Vagina (tissue), 2 donors: ENCODE measurements at regions not wholly inside any gene's neighbourhood (a gene's known extent, or its start where the extent isn't known, plus 50 kb on each side); places are given as distances from the start of the nearest gene placed in this dataset.

Experiments used
- DNase-seq, 2 donors: peaks; one replicate each; pipeline ENCODE4 v3.0.0-alpha.2; 2017; ENCODE audit errors: extremely low spot score in 2 of 2
- H3K27ac ChIP-seq: fragments of 200-600 bp; sonication (generic); one replicate; pipeline ENCODE4 v1.5.1; 2019
- H3K27me3 ChIP-seq: fragments of 200-600 bp; sonication (generic); one replicate; pipeline ENCODE4 v1.5.1; 2019
- H3K36me3 ChIP-seq, 2 donors: fragments of 200-600 bp; sonication (generic); one replicate each; pipeline ENCODE4 v1.5.1; 2017 to 2019
- H3K4me1 ChIP-seq: fragments of 200-600 bp; sonication (generic); one replicate; pipeline ENCODE4 v1.5.1; 2019
- H3K4me3 ChIP-seq, 2 donors: fragments of 200-600 bp; sonication (generic); 1 replicate in 1 of 2; 2 replicates in 1 of 2; pipeline ENCODE4 v1.5.1; 2016 to 2019
- H3K9me3 ChIP-seq: fragments of 200-600 bp; sonication (generic); one replicate; pipeline ENCODE4 v1.5.1; 2019
- POLR2A ChIP-seq, 2 donors: fragments of 450-650 bp; IDR thresholded peaks; one replicate each; pipeline ENCODE4 v1.6.1; 2017; ENCODE audit warnings: antibody characterized with exemption in 2 of 2, mild to moderate bottlenecking in 2 of 2, moderate library complexity in 2 of 2
- POLR2AphosphoS5 ChIP-seq, 2 donors: sonication (generic); formaldehyde crosslinking; IDR thresholded peaks; one replicate each; pipeline ENCODE4 v1.9.0; 2017; ENCODE audit warnings: antibody characterized with exemption in 2 of 2, mild to moderate bottlenecking in 2 of 2, low read depth in 1 of 2; ENCODE audit not compliant: insufficient read depth in 1 of 2
- intact Hi-C: fragments of 100-400 bp; cut with DNase I; formaldehyde crosslinking; loops from one replicate; pipeline ENCODE4 v1.15.1; 2023
- TF ChIP-seq, protein P1 (sequence below), 3 experiments: fragments of 450-650 bp in 2 of 3; fragments of 200-600 bp in 1 of 3; sonication (generic) in 1 of 3; IDR thresholded peaks; one replicate each; pipeline ENCODE4 v1.5.1; 2017 to 2019; ENCODE audit warnings: antibody characterized with exemption in 3 of 3, mild to moderate bottlenecking in 2 of 3, moderate library complexity in 2 of 3

DNA sequence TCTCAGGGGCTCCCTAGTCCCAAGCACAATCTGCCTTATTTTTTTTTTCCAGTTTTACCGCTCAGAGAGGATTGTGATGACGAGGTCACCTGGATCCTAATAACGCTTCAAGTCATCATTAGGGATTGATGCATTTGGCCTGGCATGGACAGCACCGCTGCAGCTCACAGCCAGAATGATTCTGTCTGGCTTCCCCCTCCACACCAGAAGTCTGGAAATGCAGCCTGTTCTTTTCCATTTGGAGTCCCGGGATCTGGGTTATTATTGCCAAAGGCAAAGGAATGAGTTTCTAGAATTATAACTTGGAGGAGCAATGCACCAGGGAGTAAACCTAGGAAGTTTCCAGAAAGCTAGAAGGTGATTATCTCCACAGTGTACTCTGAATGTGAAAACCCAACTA lies 81.1 kb upstream of the TAF1B start:
- no peak for DNase-seq
- Histone ChIP-seq H3K27me3 (no peaks in the 10 kb centered on the region), H3K4me1 (peaks cover 14% of the 10 kb centered on the region), H3K9me3 (no peaks in the 10 kb centered on the region), H3K36me3 (no peaks in the 10 kb centered on the region), H3K4me3 (no peak overlapping the region), H3K27ac (no peak overlapping the region)
- no peak for TF ChIP-seq POLR2A (IDR thresholded peaks at IDR 0.05)
- TF ChIP-seq, protein P1, sequence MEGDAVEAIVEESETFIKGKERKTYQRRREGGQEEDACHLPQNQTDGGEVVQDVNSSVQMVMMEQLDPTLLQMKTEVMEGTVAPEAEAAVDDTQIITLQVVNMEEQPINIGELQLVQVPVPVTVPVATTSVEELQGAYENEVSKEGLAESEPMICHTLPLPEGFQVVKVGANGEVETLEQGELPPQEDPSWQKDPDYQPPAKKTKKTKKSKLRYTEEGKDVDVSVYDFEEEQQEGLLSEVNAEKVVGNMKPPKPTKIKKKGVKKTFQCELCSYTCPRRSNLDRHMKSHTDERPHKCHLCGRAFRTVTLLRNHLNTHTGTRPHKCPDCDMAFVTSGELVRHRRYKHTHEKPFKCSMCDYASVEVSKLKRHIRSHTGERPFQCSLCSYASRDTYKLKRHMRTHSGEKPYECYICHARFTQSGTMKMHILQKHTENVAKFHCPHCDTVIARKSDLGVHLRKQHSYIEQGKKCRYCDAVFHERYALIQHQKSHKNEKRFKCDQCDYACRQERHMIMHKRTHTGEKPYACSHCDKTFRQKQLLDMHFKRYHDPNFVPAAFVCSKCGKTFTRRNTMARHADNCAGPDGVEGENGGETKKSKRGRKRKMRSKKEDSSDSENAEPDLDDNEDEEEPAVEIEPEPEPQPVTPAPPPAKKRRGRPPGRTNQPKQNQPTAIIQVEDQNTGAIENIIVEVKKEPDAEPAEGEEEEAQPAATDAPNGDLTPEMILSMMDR (IDR thresholded peaks at IDR 0.05), result no peak
- TF ChIP-seq POLR2AphosphoS5 (IDR thresholded peaks at IDR 0.05; ENCODE audit: insufficient read depth in 1 of 2, low read depth in 1 of 2), result no peak
- intact Hi-C loops, result no loop called here

DNA sequence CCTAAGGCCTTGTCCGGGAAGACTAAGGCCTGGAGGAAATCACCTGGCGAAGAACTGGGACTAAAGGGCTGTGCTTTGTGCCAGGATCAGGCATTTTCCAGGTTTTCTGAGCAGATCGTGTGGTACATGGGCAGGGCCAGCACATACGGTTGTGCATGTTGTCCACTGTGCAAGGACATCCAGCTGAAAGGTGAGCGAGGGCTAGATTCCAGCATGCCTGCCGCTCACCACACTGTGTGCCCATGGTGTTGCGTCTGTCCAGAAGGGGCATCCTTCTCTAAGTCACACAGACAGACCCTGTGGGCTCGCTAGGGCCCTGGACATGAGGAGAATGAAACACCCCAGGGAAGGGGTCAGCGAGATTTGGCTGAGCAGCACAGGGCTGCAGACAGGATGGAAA lies 80.3 kb upstream of the TAF1B start:
- H3K27me3 ChIP-seq, result no peaks in the 10 kb centered on the region
- H3K36me3 ChIP-seq, result no peaks in the 10 kb centered on the region
- no peak for TF ChIP-seq POLR2AphosphoS5 (IDR thresholded peaks at IDR 0.05; ENCODE audit: insufficient read depth in 1 of 2, low read depth in 1 of 2)
- no peak for TF ChIP-seq POLR2A (IDR thresholded peaks at IDR 0.05)
- TF ChIP-seq, protein P1 (IDR thresholded peaks at IDR 0.05), result no peak
- no peak overlapping the region for H3K27ac ChIP-seq
- no peaks in the 10 kb centered on the region for H3K9me3 ChIP-seq
- DNase-seq, result no peak
- intact Hi-C loops, result no loop called here
- H3K4me3 ChIP-seq, result no peak overlapping the region
- H3K4me1 ChIP-seq, result peaks cover 7% of the 10 kb centered on the region

DNA sequence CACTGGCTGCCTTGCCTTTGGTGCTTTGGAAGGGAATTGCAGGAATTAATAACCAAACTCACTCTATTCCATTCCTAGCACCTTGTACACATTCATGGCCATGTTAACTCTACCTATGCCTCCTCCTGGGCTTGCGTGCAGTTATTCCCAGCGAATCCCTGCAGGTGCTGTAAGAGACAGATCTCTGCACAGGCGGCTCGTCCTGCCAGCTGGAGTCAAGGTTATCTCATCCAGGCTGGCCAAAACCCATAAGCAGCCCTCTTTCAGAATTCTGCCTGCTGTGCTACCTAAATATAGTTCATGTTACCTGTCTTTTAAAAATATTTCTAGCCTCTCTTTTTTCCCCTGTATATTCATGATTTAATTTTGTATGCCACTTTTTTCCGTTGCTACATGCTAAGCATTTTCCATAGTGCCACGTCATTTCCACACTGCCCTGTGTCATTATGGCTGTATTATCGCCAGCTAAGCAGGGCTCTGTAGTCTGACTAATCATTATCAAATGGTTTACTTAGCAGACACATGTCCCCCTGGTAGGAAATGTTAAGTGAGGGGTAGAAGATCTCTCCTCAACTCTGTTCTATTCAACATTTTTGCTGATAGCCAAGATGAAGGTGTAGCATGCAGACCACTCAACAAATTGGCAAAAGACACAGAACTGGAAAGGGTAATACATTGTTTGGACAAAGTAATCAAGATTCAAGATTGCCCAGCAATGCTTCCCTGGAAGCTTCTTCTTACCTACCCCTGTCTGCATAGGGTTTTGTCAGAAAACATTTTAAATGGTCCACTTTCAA lies 79.7 kb upstream of the TAF1B start:
- Histone ChIP-seq H3K36me3 (no peaks in the 10 kb centered on the region), H3K27ac (no peak overlapping the region), H3K4me3 (no peak overlapping the region), H3K9me3 (no peaks in the 10 kb centered on the region), H3K4me1 (peaks cover under 1% of the 10 kb centered on the region), H3K27me3 (no peaks in the 10 kb centered on the region)
- TF ChIP-seq POLR2A (IDR thresholded peaks at IDR 0.05) (no peak), POLR2AphosphoS5 (IDR thresholded peaks at IDR 0.05; ENCODE audit: insufficient read depth in 1 of 2, low read depth in 1 of 2) (no peak)
- TF ChIP-seq, protein P1 (IDR thresholded peaks at IDR 0.05), result no peak
- no peak for DNase-seq
- intact Hi-C loops, result no loop called here

DNA sequence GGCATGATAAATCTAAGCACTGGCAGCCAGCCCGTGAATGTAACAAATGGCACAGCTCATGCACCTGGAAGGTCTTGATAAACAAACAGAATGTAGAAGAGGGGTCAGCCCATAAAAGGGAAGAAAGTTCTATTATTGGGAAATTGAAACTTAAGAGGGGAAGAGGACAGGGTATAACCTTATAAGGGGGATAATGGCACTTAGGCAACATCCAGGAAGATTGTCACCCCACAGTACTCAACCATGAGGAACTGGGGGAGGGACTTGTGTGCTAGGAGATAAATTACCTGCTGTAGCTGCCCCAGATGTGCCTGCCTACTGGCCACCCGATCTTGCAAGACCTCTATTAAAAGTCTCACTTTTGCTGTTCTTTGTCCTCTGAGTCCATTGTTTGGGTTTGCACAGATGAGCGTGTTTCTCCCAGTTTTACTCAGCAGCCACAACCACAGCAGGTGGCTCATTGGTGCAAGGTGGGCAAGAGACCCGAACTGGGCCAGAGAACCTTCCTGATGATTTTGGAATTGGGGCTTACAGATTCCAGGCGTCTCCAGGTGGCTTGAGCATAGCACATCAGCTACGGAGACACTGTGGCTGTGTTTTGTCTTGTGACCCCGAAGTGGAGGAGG lies 79.0 kb upstream of the TAF1B start:
- no peak for TF ChIP-seq POLR2AphosphoS5 (IDR thresholded peaks at IDR 0.05; ENCODE audit: insufficient read depth in 1 of 2, low read depth in 1 of 2)
- no peak for TF ChIP-seq POLR2A (IDR thresholded peaks at IDR 0.05)
- TF ChIP-seq, protein P1 (IDR thresholded peaks at IDR 0.05), result no peak
- intact Hi-C loops, result no loop called here
- Histone ChIP-seq H3K27ac (no peak overlapping the region), H3K27me3 (no peaks in the 10 kb centered on the region), H3K9me3 (no peaks in the 10 kb centered on the region), H3K4me3 (no peak overlapping the region), H3K36me3 (no peaks in the 10 kb centered on the region), H3K4me1 (no peaks in the 10 kb centered on the region)
- no peak for DNase-seq
